Mucosa of descending colon (tissue), 3 donors: ENCODE measurements at regions not wholly inside any gene's neighbourhood (a gene's known extent, or its start where the extent isn't known, plus 50 kb on each side); places are given as distances from the start of the nearest gene placed in this dataset.
A peak's percentile ranks its signal among the peaks of the same experiment; 100 is the strongest.

ENCODE experiments used
- ATAC-seq: fragments of 200-7000 bp; cut with Tn5 transposase; one replicate; pipeline ENCODE4 v1.9.1; 2020; ENCODE audit warnings: mild to moderate bottlenecking, moderate library complexity
- DNase-seq, 3 donors: peaks; one replicate each; pipeline ENCODE4 v3.0.0-alpha.2; 2020
- H3K36me3 ChIP-seq: fragments of 200-600 bp; one replicate; pipeline ENCODE4 v1.8.0; 2021; ENCODE audit warnings: low read depth, mild to moderate bottlenecking
- H3K4me1 ChIP-seq: fragments of 200-600 bp; one replicate; pipeline ENCODE4 v1.8.0; 2021; ENCODE audit warnings: low read depth, mild to moderate bottlenecking
- H3K4me3 ChIP-seq: fragments of 200-600 bp; one replicate; pipeline ENCODE4 v1.8.0; 2021; ENCODE audit warnings: mild to moderate bottlenecking
- H3K9me3 ChIP-seq: fragments of 200-600 bp; one replicate; pipeline ENCODE4 v1.8.0; 2021; ENCODE audit warnings: mild to moderate bottlenecking
- intact Hi-C, 2 donors: fragments of 100-400 bp; cut with DNase I in 1 of 2; cut with micrococcal nuclease in 1 of 2; formaldehyde crosslinking; loops; one replicate each; pipeline versions ENCODE4 v1.11.0 to v1.11.1; 2022; cut with DNase I, micrococcal nuclease
- TF ChIP-seq, protein P1 (sequence below): fragments of 200-600 bp; IDR thresholded peaks from one replicate; pipeline ENCODE4 v1.8.0; 2022; ENCODE audit warnings: antibody characterized with exemption, mild to moderate bottlenecking
- donor health status: DM: no; HTN: no; CAD: no; lungs with moderate emphysema.
- donor health status: DM: no; HTN: no; CAD: no.
- donor health status: DM: no; HTN: yes; CAD: no.

GRCh38 chr18:42137693-42138375 is 182.8 kb downstream of the PIK3C3 start:
- Histone ChIP-seq H3K4me3 (no peak overlapping the region), H3K36me3 (no peaks in the 10 kb centered on the region), H3K9me3 (peaks cover 14% of the 10 kb centered on the region), H3K4me1 (no peaks in the 10 kb centered on the region)
- intact Hi-C loops, result no loop called here
- TF ChIP-seq, protein P1, sequence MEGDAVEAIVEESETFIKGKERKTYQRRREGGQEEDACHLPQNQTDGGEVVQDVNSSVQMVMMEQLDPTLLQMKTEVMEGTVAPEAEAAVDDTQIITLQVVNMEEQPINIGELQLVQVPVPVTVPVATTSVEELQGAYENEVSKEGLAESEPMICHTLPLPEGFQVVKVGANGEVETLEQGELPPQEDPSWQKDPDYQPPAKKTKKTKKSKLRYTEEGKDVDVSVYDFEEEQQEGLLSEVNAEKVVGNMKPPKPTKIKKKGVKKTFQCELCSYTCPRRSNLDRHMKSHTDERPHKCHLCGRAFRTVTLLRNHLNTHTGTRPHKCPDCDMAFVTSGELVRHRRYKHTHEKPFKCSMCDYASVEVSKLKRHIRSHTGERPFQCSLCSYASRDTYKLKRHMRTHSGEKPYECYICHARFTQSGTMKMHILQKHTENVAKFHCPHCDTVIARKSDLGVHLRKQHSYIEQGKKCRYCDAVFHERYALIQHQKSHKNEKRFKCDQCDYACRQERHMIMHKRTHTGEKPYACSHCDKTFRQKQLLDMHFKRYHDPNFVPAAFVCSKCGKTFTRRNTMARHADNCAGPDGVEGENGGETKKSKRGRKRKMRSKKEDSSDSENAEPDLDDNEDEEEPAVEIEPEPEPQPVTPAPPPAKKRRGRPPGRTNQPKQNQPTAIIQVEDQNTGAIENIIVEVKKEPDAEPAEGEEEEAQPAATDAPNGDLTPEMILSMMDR, result no peak
- peak; percentile 17 for ATAC-seq
- DNase-seq, result no peak

DNA sequence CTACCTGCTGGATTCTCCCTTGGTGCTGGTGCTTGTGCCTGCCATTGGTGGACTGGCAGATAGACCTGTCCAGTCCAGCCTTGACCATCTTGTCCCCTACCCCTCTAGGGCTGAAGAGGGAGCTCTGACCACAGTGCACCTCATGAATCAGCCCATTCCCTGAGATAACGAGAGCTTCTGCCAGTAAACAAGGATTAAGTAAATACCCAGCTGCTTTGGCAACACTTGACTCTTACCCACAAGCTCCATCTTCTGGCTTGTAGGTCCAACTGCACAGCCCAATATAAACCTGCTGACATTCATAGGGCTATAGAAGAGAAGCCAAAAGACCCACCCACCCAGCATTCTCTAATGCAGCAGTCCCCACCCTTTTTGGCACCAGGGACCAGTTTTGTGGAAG is 186.4 kb downstream of the PIK3C3 start:
- ATAC-seq, result no peak
- Histone ChIP-seq H3K4me1 (no peaks in the 10 kb centered on the region), H3K9me3 (peaks cover 14% of the 10 kb centered on the region), H3K36me3 (no peaks in the 10 kb centered on the region), H3K4me3 (no peak overlapping the region)
- intact Hi-C loops, result no loop called here
- DNase-seq, result no peak
- TF ChIP-seq, protein P1, result no peak

- no peak overlapping the region for H3K4me3 ChIP-seq
- intact Hi-C loops, result no loop called here
- TF ChIP-seq, protein P1, result no peak
- ATAC-seq (no peak), DNase-seq (no peak)
- H3K9me3 ChIP-seq, result no peaks in the 10 kb centered on the region
- H3K36me3 ChIP-seq, result no peaks in the 10 kb centered on the region
- H3K4me1 ChIP-seq, result no peaks in the 10 kb centered on the region
These were observed 200.0 kb downstream of the PIK3C3 start for GRCh38 chr18:42155024-42155423.

- Histone ChIP-seq H3K4me1 (no peaks in the 10 kb centered on the region), H3K4me3 (no peak overlapping the region), H3K36me3 (no peaks in the 10 kb centered on the region), H3K9me3 (no peaks in the 10 kb centered on the region)
- DNase-seq (no peak), ATAC-seq (no peak)
- intact Hi-C loops, result no loop called here
- TF ChIP-seq, protein P1, result no peak
These were observed 201.2 kb downstream of the PIK3C3 start for GRCh38 chr18:42156281-42156680.

GRCh38 chr18:42157420-42157819 is 202.4 kb downstream of the PIK3C3 start:
- Histone ChIP-seq H3K9me3 (no peaks in the 10 kb centered on the region), H3K4me1 (no peaks in the 10 kb centered on the region), H3K4me3 (no peak overlapping the region), H3K36me3 (no peaks in the 10 kb centered on the region)
- ATAC-seq (no peak), DNase-seq (no peak)
- TF ChIP-seq, protein P1, result no peak
- intact Hi-C loops, result no loop called here

- H3K4me1 ChIP-seq, result no peaks in the 10 kb centered on the region
- DNase-seq (no peak), ATAC-seq (no peak)
- no peak overlapping the region for H3K4me3 ChIP-seq
- no peaks in the 10 kb centered on the region for H3K9me3 ChIP-seq
- TF ChIP-seq, protein P1, result no peak
- intact Hi-C loops, result no loop called here
- no peaks in the 10 kb centered on the region for H3K36me3 ChIP-seq
These were observed 202.8 kb downstream of the PIK3C3 start for GRCh38 chr18:42157878-42158277.
